ENCODE measurements at regions not wholly inside any gene's neighbourhood (a gene's known extent, or its start where the extent isn't known, plus 50 kb on each side); places are given as distances from the start of the nearest gene placed in this dataset.

- Histone ChIP-seq H3K27ac (ENCODE audit: low read length) (no peak overlapping the region), H3K36me3 (ENCODE audit: control insufficient read depth, insufficient read depth, low read length) (no peaks in the 10 kb centered on the region), H3K9me3 (ENCODE audit: control insufficient read depth, insufficient read depth, low read length) (no peaks in the 10 kb centered on the region), H3K4me3 (ENCODE audit: low read length) (no peak overlapping the region), H3K4me1 (ENCODE audit: control insufficient read depth, insufficient read depth, low read length) (no peaks in the 10 kb centered on the region), H3K27me3 (ENCODE audit: control insufficient read depth, insufficient read depth, low read length) (no peaks in the 10 kb centered on the region)
- DNase-seq (ENCODE audit: low read depth, low spot score), result no peak
- WGBS (ENCODE audit: insufficient coverage, insufficient read length), result no CpG with 5 or more reads among the region's 3 CpGs
Observed at GRCh38 chr12:93043192-93043876, 114.2 kb upstream of the EEA1 start.

GRCh38 chr12:93043877-93044209 is 114.7 kb upstream of the EEA1 start:
- no peaks in the 10 kb centered on the region for H3K36me3 ChIP-seq (ENCODE audit: control insufficient read depth, insufficient read depth, low read length)
- no peaks in the 10 kb centered on the region for H3K4me1 ChIP-seq (ENCODE audit: control insufficient read depth, insufficient read depth, low read length)
- DNase-seq (ENCODE audit: low read depth, low spot score), result no peak
- no peak overlapping the region for H3K27ac ChIP-seq (ENCODE audit: low read length)
- H3K9me3 ChIP-seq (ENCODE audit: control insufficient read depth, insufficient read depth, low read length), result no peaks in the 10 kb centered on the region
- H3K4me3 ChIP-seq (ENCODE audit: low read length), result no peak overlapping the region
- WGBS (ENCODE audit: insufficient coverage, insufficient read length), result no CpG with 5 or more reads among the region's 3 CpGs
- no peaks in the 10 kb centered on the region for H3K27me3 ChIP-seq (ENCODE audit: control insufficient read depth, insufficient read depth, low read length)

- no peak for DNase-seq (ENCODE audit: low read depth, low spot score)
- no CpG with 5 or more reads among the region's 1 CpG for WGBS (ENCODE audit: insufficient coverage, insufficient read length)
Observed at GRCh38 chr12:93047118-93047517, 118.0 kb upstream of the EEA1 start.

GRCh38 chr12:93048656-93049055 is 119.6 kb upstream of the EEA1 start:
- Histone ChIP-seq H3K27ac (ENCODE audit: low read length) (no peak overlapping the region), H3K27me3 (ENCODE audit: control insufficient read depth, insufficient read depth, low read length) (no peaks in the 10 kb centered on the region), H3K4me1 (ENCODE audit: control insufficient read depth, insufficient read depth, low read length) (no peaks in the 10 kb centered on the region), H3K4me3 (ENCODE audit: low read length) (no peak overlapping the region), H3K36me3 (ENCODE audit: control insufficient read depth, insufficient read depth, low read length) (no peaks in the 10 kb centered on the region), H3K9me3 (ENCODE audit: control insufficient read depth, insufficient read depth, low read length) (no peaks in the 10 kb centered on the region)
- no CpG with 5 or more reads among the region's 3 CpGs for WGBS (ENCODE audit: insufficient coverage, insufficient read length)
- no peak for DNase-seq (ENCODE audit: low read depth, low spot score)

More at GRCh38 chr12:93047118-93047517, 118.0 kb upstream of the EEA1 start:
- H3K4me1 ChIP-seq (ENCODE audit: control insufficient read depth, insufficient read depth, low read length), result no peaks in the 10 kb centered on the region
- no peaks in the 10 kb centered on the region for H3K36me3 ChIP-seq (ENCODE audit: control insufficient read depth, insufficient read depth, low read length)
- H3K27me3 ChIP-seq (ENCODE audit: control insufficient read depth, insufficient read depth, low read length), result no peaks in the 10 kb centered on the region
- H3K9me3 ChIP-seq (ENCODE audit: control insufficient read depth, insufficient read depth, low read length), result no peaks in the 10 kb centered on the region
- H3K4me3 ChIP-seq (ENCODE audit: low read length), result no peak overlapping the region
- H3K27ac ChIP-seq (ENCODE audit: low read length), result no peak overlapping the region

GRCh38 chr12:93050026-93050747 is 121.1 kb upstream of the EEA1 start:
- no peak for DNase-seq (ENCODE audit: low read depth, low spot score)
- no peak overlapping the region for H3K27ac ChIP-seq (ENCODE audit: low read length)
- H3K36me3 ChIP-seq (ENCODE audit: control insufficient read depth, insufficient read depth, low read length), result no peaks in the 10 kb centered on the region
- peaks cover 1% of the 10 kb centered on the region; the same call in 1 of the 2 replicates for H3K4me1 ChIP-seq (ENCODE audit: control insufficient read depth, insufficient read depth, low read length)
- H3K4me3 ChIP-seq (ENCODE audit: low read length), result no peak overlapping the region
- WGBS (ENCODE audit: insufficient coverage, insufficient read length), result no CpG with 5 or more reads among the region's 3 CpGs
- no peaks in the 10 kb centered on the region for H3K9me3 ChIP-seq (ENCODE audit: control insufficient read depth, insufficient read depth, low read length)
- no peaks in the 10 kb centered on the region for H3K27me3 ChIP-seq (ENCODE audit: control insufficient read depth, insufficient read depth, low read length)

GRCh38 chr12:93050748-93051081 is 121.6 kb upstream of the EEA1 start:
- no CpG with 5 or more reads among the region's 2 CpGs for WGBS (ENCODE audit: insufficient coverage, insufficient read length)

GRCh38 chr12:93054021-93054420 is 124.9 kb upstream of the EEA1 start:
- H3K27ac ChIP-seq (ENCODE audit: low read length), result no peak overlapping the region
- DNase-seq (ENCODE audit: low read depth, low spot score), result no peak
- H3K27me3 ChIP-seq (ENCODE audit: control insufficient read depth, insufficient read depth, low read length), result no peaks in the 10 kb centered on the region
- no peaks in the 10 kb centered on the region for H3K36me3 ChIP-seq (ENCODE audit: control insufficient read depth, insufficient read depth, low read length)
- H3K9me3 ChIP-seq (ENCODE audit: control insufficient read depth, insufficient read depth, low read length), result no peaks in the 10 kb centered on the region
- no peak overlapping the region for H3K4me3 ChIP-seq (ENCODE audit: low read length)
- peaks cover 2% of the 10 kb centered on the region; the same call in 1 of the 2 replicates for H3K4me1 ChIP-seq (ENCODE audit: control insufficient read depth, insufficient read depth, low read length)

More at GRCh38 chr12:93050748-93051081, 121.6 kb upstream of the EEA1 start:
- H3K4me1 ChIP-seq (ENCODE audit: control insufficient read depth, insufficient read depth, low read length), result peaks cover 2% of the 10 kb centered on the region; the same call in 1 of the 2 replicates
- H3K27me3 ChIP-seq (ENCODE audit: control insufficient read depth, insufficient read depth, low read length), result no peaks in the 10 kb centered on the region
- no peak overlapping the region for H3K27ac ChIP-seq (ENCODE audit: low read length)
- no peak overlapping the region for H3K4me3 ChIP-seq (ENCODE audit: low read length)
- H3K36me3 ChIP-seq (ENCODE audit: control insufficient read depth, insufficient read depth, low read length), result no peaks in the 10 kb centered on the region
- H3K9me3 ChIP-seq (ENCODE audit: control insufficient read depth, insufficient read depth, low read length), result no peaks in the 10 kb centered on the region
- no peak for DNase-seq (ENCODE audit: low read depth, low spot score)

- H3K9me3 ChIP-seq (ENCODE audit: control insufficient read depth, insufficient read depth, low read length), result no peaks in the 10 kb centered on the region
- H3K36me3 ChIP-seq (ENCODE audit: control insufficient read depth, insufficient read depth, low read length), result no peaks in the 10 kb centered on the region
- H3K4me1 ChIP-seq (ENCODE audit: control insufficient read depth, insufficient read depth, low read length), result peaks cover 2% of the 10 kb centered on the region; the same call in 1 of the 2 replicates
- no CpG with 5 or more reads among the region's 5 CpGs for WGBS (ENCODE audit: insufficient coverage, insufficient read length)
- no peaks in the 10 kb centered on the region for H3K27me3 ChIP-seq (ENCODE audit: control insufficient read depth, insufficient read depth, low read length)
- DNase-seq (ENCODE audit: low read depth, low spot score), result no peak
- H3K27ac ChIP-seq (ENCODE audit: low read length), result no peak overlapping the region
- no peak overlapping the region for H3K4me3 ChIP-seq (ENCODE audit: low read length)
Observed at GRCh38 chr12:93055221-93055620, 126.1 kb upstream of the EEA1 start.

- no peak for DNase-seq (ENCODE audit: low read depth, low spot score)
- Histone ChIP-seq H3K27ac (ENCODE audit: low read length) (no peak overlapping the region), H3K9me3 (ENCODE audit: control insufficient read depth, insufficient read depth, low read length) (no peaks in the 10 kb centered on the region), H3K4me3 (ENCODE audit: low read length) (no peak overlapping the region), H3K36me3 (ENCODE audit: control insufficient read depth, insufficient read depth, low read length) (no peaks in the 10 kb centered on the region), H3K4me1 (ENCODE audit: control insufficient read depth, insufficient read depth, low read length) (peaks cover 2% of the 10 kb centered on the region), H3K27me3 (ENCODE audit: control insufficient read depth, insufficient read depth, low read length) (no peaks in the 10 kb centered on the region)
- WGBS (ENCODE audit: insufficient coverage, insufficient read length), result no CpG with 5 or more reads among the region's 4 CpGs
Observed at GRCh38 chr12:93056971-93057535, 128.0 kb upstream of the EEA1 start.

- H3K27ac ChIP-seq (ENCODE audit: low read length), result no peak overlapping the region
- H3K4me1 ChIP-seq (ENCODE audit: control insufficient read depth, insufficient read depth, low read length), result peaks cover 2% of the 10 kb centered on the region
- WGBS (ENCODE audit: insufficient coverage, insufficient read length), result no CpG with 5 or more reads among the region's 7 CpGs
- H3K27me3 ChIP-seq (ENCODE audit: control insufficient read depth, insufficient read depth, low read length), result no peaks in the 10 kb centered on the region
- H3K9me3 ChIP-seq (ENCODE audit: control insufficient read depth, insufficient read depth, low read length), result no peaks in the 10 kb centered on the region
- no peaks in the 10 kb centered on the region for H3K36me3 ChIP-seq (ENCODE audit: control insufficient read depth, insufficient read depth, low read length)
- H3K4me3 ChIP-seq (ENCODE audit: low read length), result no peak overlapping the region
- no peak for DNase-seq (ENCODE audit: low read depth, low spot score)
Observed at GRCh38 chr12:93058280-93058679, 129.2 kb upstream of the EEA1 start.

Data from iPS DF 6.9 (cell line).